Pancreas (tissue), 10 donors: ENCODE measurements at regions not wholly inside any gene's neighbourhood (a gene's known extent, or its start where the extent isn't known, plus 50 kb on each side); places are given as distances from the start of the nearest gene placed in this dataset.

ENCODE experiments used
- ATAC-seq, 4 donors: fragments of 200-7000 bp; cut with Tn5 transposase; one replicate each; pipeline versions ENCODE4 v1.8.0 to v1.9.1; 2020; ENCODE audit warnings: mild to moderate bottlenecking in 4 of 4, moderate library complexity in 4 of 4
- DNase-seq, 6 donors: peaks; one replicate each; pipeline ENCODE4 v3.0.0-alpha.2; 2020
- FAIRE-seq: peaks from 2 replicates; lab custom pipeline; 2012; peaks lifted over from hg19 to GRCh38; lab: Jason Lieb, UNC
- H3K27ac ChIP-seq, 4 donors: fragments of 200-600 bp; sonication (generic); 1 replicate in 3 of 4; 2 replicates in 1 of 4; pipeline versions ENCODE4 v1.5.0 to v1.8.0; 2020
- H3K27me3 ChIP-seq, 4 donors: fragments of 200-600 bp; one replicate each; pipeline ENCODE4 v1.8.0; 2021
- H3K36me3 ChIP-seq, 3 donors: fragments of 200-600 bp; sonication (generic) in 1 of 3; one replicate each; pipeline versions ENCODE4 v1.5.0 to v1.8.0; 2020 to 2021
- H3K4me1 ChIP-seq, 3 donors: fragments of 200-600 bp; one replicate each; pipeline ENCODE4 v1.8.0; 2021
- H3K4me3 ChIP-seq, 4 donors: fragments of 200-600 bp; sonication (generic) in 2 of 4; one replicate each; pipeline versions ENCODE4 v1.5.0 to v1.8.0; 2020 to 2021
- H3K9me3 ChIP-seq, 4 donors: fragments of 200-600 bp; one replicate each; pipeline ENCODE4 v1.8.0; 2021
- WGBS, 2 donors: extraction: QIAGEN DNeasy Blood & Tissue Kit; methylation state at CpG; one replicate each; pipeline ENCODE4 v1.1.7; 2013; 5-methylcytosine and 5-hydroxymethylcytosine counted together
- intact Hi-C, 3 donors: fragments of 100-400 bp; cut with DNase I; formaldehyde crosslinking; loops; one replicate each; pipeline versions ENCODE4 v1.11.1 to v1.14.2; 2022
- TF ChIP-seq, protein P1 (sequence below), 4 donors: fragments of 200-600 bp; sonication (generic) in 3 of 4; IDR thresholded peaks; one replicate each; pipeline versions ENCODE4 v1.5.0 to v1.8.0; 2021; ENCODE audit warnings: antibody characterized with exemption in 4 of 4
- donor health status: healthy with polysubstance abuse.
- donor health status: DM: no; HTN: no; CAD: no; lungs with moderate emphysema.
- donor health status: DM: no; HTN: no; CAD: no.
- donor health status: control.
- donor health status: control.
- donor health status: Bipolar disorder and iron deficiency.
- donor health status: DM: yes; HTN: yes; CAD: no.
- donor health status: DM: no; HTN: no; CAD: no.
- donor health status: DM: no; HTN: no; CAD: no.
- donor health status: DM: yes; HTN: yes; CAD: no.

DNA sequence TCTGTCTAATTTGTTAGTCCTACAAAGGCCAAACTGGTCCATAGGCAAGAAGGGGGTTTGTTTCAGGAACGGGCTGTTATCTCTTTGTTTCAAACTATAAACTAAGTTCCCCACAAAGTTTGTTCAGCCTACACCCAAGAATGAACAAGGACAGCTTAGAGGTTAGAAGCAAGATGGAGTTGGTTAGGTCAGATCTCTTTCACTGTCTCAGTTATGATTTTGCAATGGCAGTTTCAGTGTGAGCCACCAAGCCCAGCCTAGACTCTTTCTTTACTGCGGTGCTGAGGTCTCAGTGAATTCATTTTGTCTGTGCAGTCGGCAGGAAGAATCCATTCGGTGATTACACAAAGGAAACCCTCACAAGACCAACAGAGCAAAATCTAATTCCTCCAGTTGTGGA, 56.6 kb upstream of the ABCC4 start:
- ATAC-seq (no peak), DNase-seq (no peak), FAIRE-seq (no peak)
- 78 to 86% methylated on average over 4 of the region's 4 CpGs for WGBS, 2 donors
- intact Hi-C loops = no loop called here
- TF ChIP-seq, protein P1, sequence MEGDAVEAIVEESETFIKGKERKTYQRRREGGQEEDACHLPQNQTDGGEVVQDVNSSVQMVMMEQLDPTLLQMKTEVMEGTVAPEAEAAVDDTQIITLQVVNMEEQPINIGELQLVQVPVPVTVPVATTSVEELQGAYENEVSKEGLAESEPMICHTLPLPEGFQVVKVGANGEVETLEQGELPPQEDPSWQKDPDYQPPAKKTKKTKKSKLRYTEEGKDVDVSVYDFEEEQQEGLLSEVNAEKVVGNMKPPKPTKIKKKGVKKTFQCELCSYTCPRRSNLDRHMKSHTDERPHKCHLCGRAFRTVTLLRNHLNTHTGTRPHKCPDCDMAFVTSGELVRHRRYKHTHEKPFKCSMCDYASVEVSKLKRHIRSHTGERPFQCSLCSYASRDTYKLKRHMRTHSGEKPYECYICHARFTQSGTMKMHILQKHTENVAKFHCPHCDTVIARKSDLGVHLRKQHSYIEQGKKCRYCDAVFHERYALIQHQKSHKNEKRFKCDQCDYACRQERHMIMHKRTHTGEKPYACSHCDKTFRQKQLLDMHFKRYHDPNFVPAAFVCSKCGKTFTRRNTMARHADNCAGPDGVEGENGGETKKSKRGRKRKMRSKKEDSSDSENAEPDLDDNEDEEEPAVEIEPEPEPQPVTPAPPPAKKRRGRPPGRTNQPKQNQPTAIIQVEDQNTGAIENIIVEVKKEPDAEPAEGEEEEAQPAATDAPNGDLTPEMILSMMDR (IDR thresholded peaks at IDR 0.05) = no peak
- Histone ChIP-seq H3K4me3 (no peak overlapping the region), H3K4me1 (no peaks in the 10 kb centered on the region), H3K36me3 (no peaks in the 10 kb centered on the region), H3K27ac (no peak overlapping the region), H3K27me3 (no peaks in the 10 kb centered on the region), H3K9me3 (no peaks in the 10 kb centered on the region)

DNA sequence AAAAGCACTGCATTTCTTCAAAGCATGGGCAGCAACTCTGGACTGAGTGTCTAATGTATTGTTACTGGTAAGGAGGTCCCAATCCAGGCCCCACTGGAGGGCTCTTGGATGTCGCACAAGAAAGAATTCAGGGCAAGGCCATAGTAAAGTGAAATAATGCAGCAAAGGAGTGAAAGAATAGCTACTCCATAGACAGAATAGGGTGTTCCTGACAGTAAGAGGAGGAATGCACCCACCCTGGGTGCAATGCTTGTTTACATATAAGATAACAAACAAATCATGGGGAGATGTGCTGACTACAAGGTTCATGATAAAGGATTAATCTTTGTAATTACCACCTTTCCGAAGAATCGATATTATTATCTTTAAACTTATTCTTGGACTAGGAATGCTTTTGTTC, 58.8 kb upstream of the ABCC4 start:
- ATAC-seq (no peak), DNase-seq (no peak), FAIRE-seq (no peak)
- H3K9me3 ChIP-seq = no peaks in the 10 kb centered on the region
- TF ChIP-seq, protein P1 (IDR thresholded peaks at IDR 0.05) = no peak
- H3K36me3 ChIP-seq = no peaks in the 10 kb centered on the region
- H3K4me1 ChIP-seq = no peaks in the 10 kb centered on the region
- peaks cover 0 to 3% (median 0%) of the 10 kb centered on the region in 4 donors for H3K27me3 ChIP-seq
- no peak overlapping the region for H3K27ac ChIP-seq
- H3K4me3 ChIP-seq = no peak overlapping the region
- 49% methylated on average over 3 of the region's 3 CpGs for WGBS, 2 donors
- intact Hi-C loops = no loop called here

DNA sequence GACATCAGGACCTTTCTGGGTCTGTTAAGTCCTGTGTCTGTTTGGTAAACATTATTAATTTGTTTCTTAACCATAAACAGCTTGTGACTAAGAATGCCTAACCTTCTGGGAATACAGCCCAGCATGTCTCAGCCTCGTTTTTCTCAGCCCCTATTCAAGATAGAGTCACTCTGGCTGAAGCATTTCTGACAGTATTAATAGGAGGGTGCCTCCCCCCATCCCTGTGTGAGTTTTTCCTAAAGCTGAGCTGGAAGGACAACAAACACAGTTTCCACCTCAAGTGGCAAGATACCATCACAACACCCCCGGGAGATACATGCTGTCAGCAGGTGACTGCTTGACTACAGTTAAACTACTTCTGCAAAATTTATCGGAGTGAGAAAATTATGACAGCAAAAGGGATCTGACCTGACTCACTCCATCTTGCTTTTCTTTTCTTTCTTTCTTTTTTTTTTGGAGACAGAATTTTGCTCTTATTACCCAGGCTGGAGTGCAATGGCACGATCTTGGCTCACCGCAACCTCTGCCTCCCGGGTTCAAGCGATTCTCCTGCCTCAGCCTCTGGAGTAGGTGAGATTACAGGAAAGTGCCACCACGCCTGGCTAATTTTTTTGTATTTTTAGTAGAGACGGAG, 59.3 kb upstream of the ABCC4 start:
- no peak overlapping the region for H3K4me3 ChIP-seq
- no peaks in the 10 kb centered on the region for H3K36me3 ChIP-seq
- H3K27ac ChIP-seq = no peak overlapping the region
- DNase-seq (no peak), FAIRE-seq (no peak), ATAC-seq (no peak)
- peaks cover 0 to 3% (median 0%) of the 10 kb centered on the region in 4 donors for H3K27me3 ChIP-seq
- 78 to 79% methylated on average over 9 of the region's 9 CpGs for WGBS, 2 donors
- H3K9me3 ChIP-seq = no peaks in the 10 kb centered on the region
- intact Hi-C loops = no loop called here
- TF ChIP-seq, protein P1 (IDR thresholded peaks at IDR 0.05) = no peak
- no peaks in the 10 kb centered on the region for H3K4me1 ChIP-seq

DNA sequence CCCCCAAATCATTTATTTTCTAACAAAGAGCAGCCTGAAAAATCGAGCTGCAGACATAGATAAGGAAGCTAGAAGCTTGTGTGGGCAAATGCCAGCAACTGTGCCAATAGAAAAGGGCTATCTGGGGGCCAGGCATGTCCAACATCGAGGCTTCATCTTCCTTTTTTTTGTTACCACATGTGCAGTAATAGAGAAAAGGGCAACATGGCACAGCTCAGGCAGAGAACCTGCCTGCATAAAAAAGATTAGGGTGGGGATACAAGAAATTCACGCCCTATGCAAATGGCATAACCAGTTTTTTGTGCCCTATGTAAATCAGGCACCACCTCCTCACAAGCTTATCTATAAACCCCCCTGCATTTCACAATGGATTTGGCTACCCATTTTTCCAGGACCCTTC, 60.4 kb upstream of the ABCC4 start:
- Histone ChIP-seq H3K4me1 (no peaks in the 10 kb centered on the region), H3K27ac (no peak overlapping the region), H3K4me3 (no peak overlapping the region), H3K27me3 (peaks cover 0 to 3% (median 0%) of the 10 kb centered on the region in 4 donors), H3K9me3 (no peaks in the 10 kb centered on the region), H3K36me3 (no peaks in the 10 kb centered on the region)
- TF ChIP-seq, protein P1 (IDR thresholded peaks at IDR 0.05) = no peak
- ATAC-seq = no peak
- FAIRE-seq = no peak
- no peak for DNase-seq
- WGBS, 2 donors = 55 to 60% methylated on average over 3 of the region's 3 CpGs
- intact Hi-C loops = no loop called here

DNA sequence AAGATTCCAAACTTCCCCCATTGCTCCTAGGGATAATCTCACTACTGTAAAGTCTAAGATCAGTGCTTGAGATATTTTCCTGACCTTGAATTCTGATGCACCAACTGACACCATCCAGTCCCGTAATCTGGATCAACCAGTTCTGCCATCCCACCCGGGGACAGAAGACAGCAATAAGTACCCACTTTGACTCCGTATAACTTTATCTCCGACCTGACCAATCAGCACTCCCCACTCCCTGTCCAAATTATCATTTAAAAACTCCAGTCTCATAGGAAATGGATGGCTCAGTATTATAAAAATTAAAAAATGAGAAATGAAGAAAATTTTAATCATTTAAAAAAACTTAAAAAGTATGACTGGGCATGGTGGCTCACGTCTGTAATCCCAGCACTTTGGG, 61.4 kb upstream of the ABCC4 start:
- TF ChIP-seq, protein P1 (IDR thresholded peaks at IDR 0.05) = no peak
- intact Hi-C loops = no loop called here
- ATAC-seq = no peak
- 52 to 65% methylated on average over 5 of the region's 5 CpGs for WGBS, 2 donors
- no peak overlapping the region for H3K4me3 ChIP-seq
- DNase-seq = no peak
- H3K4me1 ChIP-seq = no peaks in the 10 kb centered on the region
- no peak for FAIRE-seq
- H3K27me3 ChIP-seq = peaks cover 0 to 3% (median 0%) of the 10 kb centered on the region in 4 donors
- H3K9me3 ChIP-seq = no peaks in the 10 kb centered on the region
- no peaks in the 10 kb centered on the region for H3K36me3 ChIP-seq
- H3K27ac ChIP-seq = no peak overlapping the region
